Vagina (tissue), 2 donors: ENCODE measurements at regions not wholly inside any gene's neighbourhood (a gene's known extent, or its start where the extent isn't known, plus 50 kb on each side); places are given as distances from the start of the nearest gene placed in this dataset.

ENCODE experiments used
- POLR2A ChIP-seq, 2 donors: fragments of 450-650 bp; IDR thresholded peaks; one replicate each; pipeline ENCODE4 v1.6.1; 2017; ENCODE audit warnings: antibody characterized with exemption in 2 of 2, mild to moderate bottlenecking in 2 of 2, moderate library complexity in 2 of 2
- POLR2AphosphoS5 ChIP-seq, 2 donors: sonication (generic); formaldehyde crosslinking; IDR thresholded peaks; one replicate each; pipeline ENCODE4 v1.9.0; 2017; ENCODE audit warnings: antibody characterized with exemption in 2 of 2, mild to moderate bottlenecking in 2 of 2, low read depth in 1 of 2; ENCODE audit not compliant: insufficient read depth in 1 of 2

- no peak for TF ChIP-seq POLR2AphosphoS5 (IDR thresholded peaks at IDR 0.05; ENCODE audit: insufficient read depth in 1 of 2, low read depth in 1 of 2)
- no peak for TF ChIP-seq POLR2A (IDR thresholded peaks at IDR 0.05)
Measured at GRCh38 chr7:35420656-35421055, 166.8 kb upstream of the TBX20 start.
